Natural killer cell (primary cell): ENCODE measurements at regions not wholly inside any gene's neighbourhood (a gene's known extent, or its start where the extent isn't known, plus 50 kb on each side); places are given as distances from the start of the nearest gene placed in this dataset.

Source experiments
- ATAC-seq, 3 donors: fragments of 150-1000 bp in 2 of 3; fragments of 200-7000 bp in 1 of 3; cut with Tn5 transposase; 1 replicate in 1 of 3; 2 replicates in 2 of 3; pipeline ENCODE4 v1.10.0; 2021; ENCODE audit warnings: mild to moderate bottlenecking in 2 of 3, moderate library complexity in 2 of 3
- DNase-seq, 2 donors: peaks; one replicate each; pipeline versions ENCODE4 v3.0.0 to v3.0.0-alpha.2; 2013 to 2021; ENCODE audit warnings: mixed read lengths in 1 of 2
- H3K27ac ChIP-seq: one replicate; pipeline ENCODE4 v1.5.1; 2013; ENCODE audit warnings: mild to moderate bottlenecking, low read length
- H3K27me3 ChIP-seq: one replicate; pipeline ENCODE4 v1.6.1; 2013; ENCODE audit warnings: low read length; ENCODE audit not compliant: control insufficient read depth, insufficient read depth
- H3K36me3 ChIP-seq: one replicate; pipeline ENCODE4 v1.6.1; 2013; ENCODE audit warnings: low read length; ENCODE audit not compliant: control insufficient read depth, insufficient read depth
- H3K4me1 ChIP-seq: one replicate; pipeline ENCODE4 v1.6.1; 2013; ENCODE audit warnings: low read length; ENCODE audit not compliant: control insufficient read depth, insufficient read depth
- H3K4me3 ChIP-seq: one replicate; pipeline ENCODE4 v1.5.1; 2013; ENCODE audit warnings: low read length
- H3K9me3 ChIP-seq: one replicate; pipeline ENCODE4 v1.6.1; 2013; ENCODE audit warnings: low read length; ENCODE audit not compliant: control insufficient read depth, insufficient read depth
- H3K27ac Mint-ChIP-seq, 2 donors: one replicate each; pipeline ENCODE4 v1.8.0; 2022; ENCODE audit warnings: mild to moderate bottlenecking in 2 of 2, mixed read lengths in 2 of 2, moderate library complexity in 1 of 2
- H3K27me3 Mint-ChIP-seq, 2 donors: one replicate each; pipeline ENCODE4 v1.8.0; 2022; ENCODE audit warnings: low read depth in 2 of 2, mixed read lengths in 2 of 2
- H3K36me3 Mint-ChIP-seq: one replicate; pipeline ENCODE4 v1.8.0; 2022; ENCODE audit warnings: mixed read lengths
- H3K4me1 Mint-ChIP-seq, 2 donors: one replicate each; pipeline ENCODE4 v1.8.0; 2022; ENCODE audit warnings: mixed read lengths in 2 of 2
- H3K4me3 Mint-ChIP-seq: one replicate; pipeline ENCODE4 v1.8.0; 2022; ENCODE audit warnings: mild to moderate bottlenecking, moderate library complexity, mixed read lengths
- H3K9me3 Mint-ChIP-seq, 2 donors: one replicate each; pipeline ENCODE4 v1.8.0; 2022; ENCODE audit warnings: mixed read lengths in 2 of 2
- CTCF ChIP-seq: fragments of 200-600 bp; IDR thresholded peaks from one replicate; pipeline ENCODE4 v1.8.0; 2022; ENCODE audit warnings: antibody characterized with exemption
- WGBS: methylation state at CpG from one replicate; pipeline ENCODE4 v1.1.7; 2013; ENCODE audit warnings: missing lambda C conversion rate; ENCODE audit not compliant: insufficient coverage; 5-methylcytosine and 5-hydroxymethylcytosine counted together
- intact Hi-C: fragments of 100-400 bp; cut with micrococcal nuclease; formaldehyde crosslinking; loops from one replicate; pipeline ENCODE4 v1.14.2; 2022

- no peaks in the 10 kb centered on the region for H3K27me3 Mint-ChIP-seq
- DNase-seq (no peak), ATAC-seq (no peak)
- TF ChIP-seq CTCF: no peak
- H3K27me3 ChIP-seq: no peaks in the 10 kb centered on the region
- H3K27ac Mint-ChIP-seq: no peak overlapping the region
- peaks cover 7 to 8% of the 10 kb centered on the region in 2 donors for H3K9me3 Mint-ChIP-seq
- H3K4me1 ChIP-seq: no peaks in the 10 kb centered on the region
- H3K27ac ChIP-seq: no peak overlapping the region
- intact Hi-C loops: no loop called here
- no peak overlapping the region for H3K4me3 Mint-ChIP-seq
- no peaks in the 10 kb centered on the region for H3K36me3 Mint-ChIP-seq
- peaks cover 6% of the 10 kb centered on the region for H3K9me3 ChIP-seq
- H3K4me1 Mint-ChIP-seq: no peaks in the 10 kb centered on the region
- no peak overlapping the region for H3K4me3 ChIP-seq
- WGBS: 74% methylated on average over 2 of the region's 3 CpGs
- H3K36me3 ChIP-seq: no peaks in the 10 kb centered on the region
These were observed 261.1 kb downstream of the HDGFL1 start for GRCh38 chr6:22830463-22830862.

- no peak overlapping the region for H3K27ac ChIP-seq
- no peak for ATAC-seq
- peaks cover 6% of the 10 kb centered on the region for H3K9me3 ChIP-seq
- no peak overlapping the region for H3K4me3 ChIP-seq
- no peaks in the 10 kb centered on the region for H3K27me3 Mint-ChIP-seq
- TF ChIP-seq CTCF: no peak
- intact Hi-C loops: no loop called here
- H3K27me3 ChIP-seq: no peaks in the 10 kb centered on the region
- no peak for DNase-seq
- no peaks in the 10 kb centered on the region for H3K36me3 ChIP-seq
- H3K4me1 Mint-ChIP-seq: no peaks in the 10 kb centered on the region
- peaks cover 7 to 9% of the 10 kb centered on the region in 2 donors for H3K9me3 Mint-ChIP-seq
- H3K4me1 ChIP-seq: no peaks in the 10 kb centered on the region
- H3K4me3 Mint-ChIP-seq: no peak overlapping the region
- no peak overlapping the region for H3K27ac Mint-ChIP-seq
- no peaks in the 10 kb centered on the region for H3K36me3 Mint-ChIP-seq
- WGBS: 88% methylated on average over 3 of the region's 3 CpGs
These were observed 263.8 kb downstream of the HDGFL1 start for GRCh38 chr6:22833191-22833590.

GRCh38 chr6:22838345-22838744 is 269.0 kb downstream of the HDGFL1 start:
- H3K36me3 Mint-ChIP-seq: no peaks in the 10 kb centered on the region
- Histone ChIP-seq H3K9me3 (peaks cover 3% of the 10 kb centered on the region), H3K4me3 (no peak overlapping the region), H3K27me3 (no peaks in the 10 kb centered on the region), H3K4me1 (no peaks in the 10 kb centered on the region), H3K27ac (no peak overlapping the region), H3K36me3 (no peaks in the 10 kb centered on the region)
- 97% methylated on average over 3 of the region's 4 CpGs for WGBS
- no peak overlapping the region for H3K4me3 Mint-ChIP-seq
- TF ChIP-seq CTCF: no peak
- DNase-seq: no peak
- H3K4me1 Mint-ChIP-seq: no peaks in the 10 kb centered on the region
- no peak overlapping the region for H3K27ac Mint-ChIP-seq
- H3K9me3 Mint-ChIP-seq: peaks cover 6 to 20% of the 10 kb centered on the region in 2 donors
- no peaks in the 10 kb centered on the region for H3K27me3 Mint-ChIP-seq
- intact Hi-C loops: no loop called here
- no peak for ATAC-seq

- no peaks in the 10 kb centered on the region for H3K27me3 Mint-ChIP-seq
- H3K27ac ChIP-seq: no peak overlapping the region
- no peak overlapping the region for H3K4me3 ChIP-seq
- no peak for TF ChIP-seq CTCF
- no peaks in the 10 kb centered on the region for H3K4me1 Mint-ChIP-seq
- H3K27ac Mint-ChIP-seq: no peak overlapping the region
- no peak overlapping the region for H3K4me3 Mint-ChIP-seq
- no peak for DNase-seq
- H3K27me3 ChIP-seq: no peaks in the 10 kb centered on the region
- H3K4me1 ChIP-seq: no peaks in the 10 kb centered on the region
- no peaks in the 10 kb centered on the region for H3K36me3 ChIP-seq
- H3K9me3 ChIP-seq: no peaks in the 10 kb centered on the region
- no peaks in the 10 kb centered on the region for H3K36me3 Mint-ChIP-seq
- intact Hi-C loops: no loop called here
- no peak for ATAC-seq
- peaks cover 6 to 7% of the 10 kb centered on the region in 2 donors for H3K9me3 Mint-ChIP-seq
These were observed 276.1 kb downstream of the HDGFL1 start for GRCh38 chr6:22845467-22845866.
